ENCODE measurements at regions not wholly inside any gene's neighbourhood (a gene's known extent, or its start where the extent isn't known, plus 50 kb on each side); places are given as distances from the start of the nearest gene placed in this dataset.

GRCh38 chr5:29715167-29715566, 1478.3 kb upstream of the CDH6 start:
- Mint-ChIP-seq H3K4me3 (ENCODE audit: low read depth) (no peak overlapping the region), H3K36me3 (ENCODE audit: low read depth) (no peaks in the 10 kb centered on the region), H3K27me3 (ENCODE audit: low read depth) (no peaks in the 10 kb centered on the region), H3K9me3 (peaks cover 30% of the 10 kb centered on the region), H3K27ac (no peak overlapping the region), H3K4me1 (ENCODE audit: low read depth) (no peaks in the 10 kb centered on the region)
- DNase-seq (ENCODE audit: low spot score) = no peak
- intact Hi-C loops (cut with micrococcal nuclease) = no loop called here

- Mint-ChIP-seq H3K27me3 (ENCODE audit: low read depth) (no peaks in the 10 kb centered on the region), H3K36me3 (ENCODE audit: low read depth) (no peaks in the 10 kb centered on the region), H3K9me3 (peaks cover 48% of the 10 kb centered on the region), H3K4me1 (ENCODE audit: low read depth) (no peaks in the 10 kb centered on the region), H3K4me3 (ENCODE audit: low read depth) (no peak overlapping the region), H3K27ac (no peak overlapping the region)
- DNase-seq (ENCODE audit: low spot score) = no peak
- intact Hi-C loops (cut with micrococcal nuclease) = no loop called here
Measured at GRCh38 chr5:29702875-29703274, 1490.6 kb upstream of the CDH6 start.

DNA sequence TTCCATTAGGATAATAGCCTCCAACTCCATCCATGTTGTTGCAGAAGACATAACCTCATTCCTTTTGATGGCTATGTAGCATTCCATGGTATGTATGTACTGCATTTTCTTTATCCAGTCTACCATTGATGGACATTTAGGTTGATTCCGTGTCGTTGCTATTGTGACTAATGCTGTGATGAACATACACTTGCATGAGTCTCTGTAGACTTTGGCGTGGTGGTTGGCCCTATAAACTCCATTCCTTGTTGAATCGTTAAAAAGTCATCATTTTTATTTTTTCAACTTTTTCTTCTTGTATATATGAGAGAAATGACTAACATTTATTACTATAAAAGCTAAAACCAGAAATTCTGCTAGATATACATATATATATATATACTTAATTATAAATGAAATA, 1491.9 kb upstream of the CDH6 start:
- no peaks in the 10 kb centered on the region for H3K36me3 Mint-ChIP-seq (ENCODE audit: low read depth)

GRCh38 chr5:29697785-29698414, 1495.6 kb upstream of the CDH6 start:
- intact Hi-C loops (cut with micrococcal nuclease) = no loop called here
- H3K4me1 Mint-ChIP-seq (ENCODE audit: low read depth) = no peaks in the 10 kb centered on the region

More for the DNA sequence above, 1491.9 kb upstream of the CDH6 start:
- Mint-ChIP-seq H3K4me1 (ENCODE audit: low read depth) (no peaks in the 10 kb centered on the region), H3K27me3 (ENCODE audit: low read depth) (no peaks in the 10 kb centered on the region), H3K27ac (no peak overlapping the region), H3K9me3 (peaks cover 46% of the 10 kb centered on the region), H3K4me3 (ENCODE audit: low read depth) (no peak overlapping the region)
- intact Hi-C loops (cut with micrococcal nuclease) = no loop called here
- DNase-seq (ENCODE audit: low spot score) = no peak

DNA sequence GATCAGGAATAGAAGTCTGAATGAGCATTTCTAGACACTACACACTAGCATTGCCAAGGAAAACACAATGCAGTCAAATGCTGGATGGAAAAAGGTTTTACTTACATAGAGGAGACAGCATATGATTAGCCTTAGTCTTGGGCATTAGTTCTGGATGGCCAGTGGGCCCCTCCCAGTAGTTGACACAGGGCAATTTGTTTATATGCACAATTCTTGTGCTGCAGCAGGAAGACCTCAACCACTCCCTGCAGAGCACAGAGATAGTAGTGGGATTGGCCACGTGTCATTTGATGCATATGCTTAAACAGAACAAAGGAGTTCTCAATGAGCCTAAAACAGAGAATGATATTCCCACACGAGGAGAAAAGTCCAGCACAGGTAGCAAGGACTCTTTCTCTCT, 1496.2 kb upstream of the CDH6 start:
- no peak for DNase-seq (ENCODE audit: low spot score)
- H3K27me3 Mint-ChIP-seq (ENCODE audit: low read depth) = no peaks in the 10 kb centered on the region
- intact Hi-C loops (cut with micrococcal nuclease) = no loop called here
- no peaks in the 10 kb centered on the region for H3K36me3 Mint-ChIP-seq (ENCODE audit: low read depth)
- H3K4me1 Mint-ChIP-seq (ENCODE audit: low read depth) = no peaks in the 10 kb centered on the region
- H3K27ac Mint-ChIP-seq = no peak overlapping the region
- H3K9me3 Mint-ChIP-seq = peaks cover 57% of the 10 kb centered on the region
- no peak overlapping the region for H3K4me3 Mint-ChIP-seq (ENCODE audit: low read depth)

More at GRCh38 chr5:29697785-29698414, 1495.6 kb upstream of the CDH6 start:
- no peak overlapping the region for H3K4me3 Mint-ChIP-seq (ENCODE audit: low read depth)
- H3K27me3 Mint-ChIP-seq (ENCODE audit: low read depth) = no peaks in the 10 kb centered on the region
- no peak overlapping the region for H3K27ac Mint-ChIP-seq
- DNase-seq (ENCODE audit: low spot score) = no peak
- H3K36me3 Mint-ChIP-seq (ENCODE audit: low read depth) = no peaks in the 10 kb centered on the region
- peaks cover 53% of the 10 kb centered on the region for H3K9me3 Mint-ChIP-seq

GRCh38 chr5:29672678-29673077, 1520.8 kb upstream of the CDH6 start:
- no peak overlapping the region for H3K27ac Mint-ChIP-seq
- H3K4me3 Mint-ChIP-seq (ENCODE audit: low read depth) = no peak overlapping the region
- H3K36me3 Mint-ChIP-seq (ENCODE audit: low read depth) = no peaks in the 10 kb centered on the region
- DNase-seq (ENCODE audit: low spot score) = no peak
- peaks cover 41% of the 10 kb centered on the region for H3K9me3 Mint-ChIP-seq
- H3K27me3 Mint-ChIP-seq (ENCODE audit: low read depth) = no peaks in the 10 kb centered on the region
- H3K4me1 Mint-ChIP-seq (ENCODE audit: low read depth) = no peaks in the 10 kb centered on the region
- intact Hi-C loops (cut with micrococcal nuclease) = no loop called here

DNA sequence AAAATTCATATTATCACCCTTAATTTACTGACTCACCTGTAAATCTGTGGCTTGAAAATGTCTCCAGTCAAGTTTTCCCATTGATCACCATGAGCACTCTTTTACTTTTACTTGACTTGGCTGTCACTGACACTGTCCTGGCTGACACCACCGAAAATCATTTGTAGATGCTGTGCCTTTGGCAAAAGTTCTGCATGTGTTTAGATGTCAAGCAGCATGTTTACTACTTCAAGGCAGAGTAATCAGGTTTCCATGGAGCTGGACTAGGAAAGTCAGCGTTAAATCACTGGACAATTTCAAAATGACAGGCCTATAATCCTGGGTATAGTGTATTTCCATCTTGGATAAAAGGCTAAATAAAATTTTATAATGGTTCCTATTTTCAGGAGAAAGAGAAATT, 1530.6 kb upstream of the CDH6 start:
- Mint-ChIP-seq H3K27ac (no peak overlapping the region), H3K4me3 (ENCODE audit: low read depth) (no peak overlapping the region), H3K36me3 (ENCODE audit: low read depth) (no peaks in the 10 kb centered on the region), H3K27me3 (ENCODE audit: low read depth) (no peaks in the 10 kb centered on the region), H3K9me3 (peaks cover 40% of the 10 kb centered on the region), H3K4me1 (ENCODE audit: low read depth) (no peaks in the 10 kb centered on the region)
- DNase-seq (ENCODE audit: low spot score) = no peak
- intact Hi-C loops (cut with micrococcal nuclease) = no loop called here

DNA sequence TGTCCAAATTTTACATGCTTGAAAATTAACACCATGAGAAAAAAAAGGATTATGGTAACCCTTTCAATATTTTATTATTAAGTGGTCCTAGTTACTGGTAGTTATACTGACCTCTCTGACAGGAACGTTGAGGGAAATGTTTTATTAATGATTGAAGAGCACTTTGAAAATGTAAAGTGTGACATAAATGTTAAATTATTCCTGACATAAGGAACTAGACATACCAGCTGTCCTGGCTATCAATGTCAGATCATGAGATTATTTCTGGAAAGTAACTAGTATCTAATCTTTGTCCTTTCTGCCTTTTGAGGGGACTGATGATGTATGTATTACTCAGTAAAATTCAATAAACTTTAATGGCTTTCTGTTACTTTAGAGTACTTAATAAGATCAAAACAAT, 1538.5 kb upstream of the CDH6 start:
- H3K36me3 Mint-ChIP-seq (ENCODE audit: low read depth) = no peaks in the 10 kb centered on the region
- no peak for DNase-seq (ENCODE audit: low spot score)
- intact Hi-C loops (cut with micrococcal nuclease) = no loop called here
- H3K27ac Mint-ChIP-seq = no peak overlapping the region
- H3K4me3 Mint-ChIP-seq (ENCODE audit: low read depth) = no peak overlapping the region
- no peaks in the 10 kb centered on the region for H3K4me1 Mint-ChIP-seq (ENCODE audit: low read depth)
- no peaks in the 10 kb centered on the region for H3K27me3 Mint-ChIP-seq (ENCODE audit: low read depth)
- peaks cover 38% of the 10 kb centered on the region for H3K9me3 Mint-ChIP-seq

DNA sequence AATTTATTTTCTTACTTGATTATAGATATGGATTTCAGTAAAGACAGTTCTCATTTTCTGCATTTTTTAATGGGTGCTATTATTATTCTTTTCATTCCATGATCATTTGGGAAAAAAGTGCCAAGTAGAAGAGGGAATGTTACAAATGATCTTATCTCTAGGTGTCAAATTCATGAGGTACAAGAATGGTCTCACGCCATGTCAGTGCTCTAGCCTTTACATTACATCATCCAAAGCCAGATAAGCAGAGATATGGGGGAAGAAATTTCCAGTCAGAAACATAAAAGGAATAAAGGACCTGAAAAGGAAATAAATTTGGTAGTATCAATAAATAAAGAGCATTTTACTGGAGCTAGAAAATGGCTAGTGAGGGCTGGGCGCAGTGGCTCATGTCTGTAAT, 1544.2 kb upstream of the CDH6 start:
- intact Hi-C loops (cut with micrococcal nuclease) = no loop called here
- no peaks in the 10 kb centered on the region for H3K27me3 Mint-ChIP-seq (ENCODE audit: low read depth)
- H3K36me3 Mint-ChIP-seq (ENCODE audit: low read depth) = no peaks in the 10 kb centered on the region
- peaks cover 17% of the 10 kb centered on the region for H3K9me3 Mint-ChIP-seq
- H3K4me1 Mint-ChIP-seq (ENCODE audit: low read depth) = no peaks in the 10 kb centered on the region
- H3K4me3 Mint-ChIP-seq (ENCODE audit: low read depth) = no peak overlapping the region
- no peak overlapping the region for H3K27ac Mint-ChIP-seq
- DNase-seq (ENCODE audit: low spot score) = no peak

- no peak for DNase-seq (ENCODE audit: low spot score)
- intact Hi-C loops (cut with micrococcal nuclease) = no loop called here
- H3K9me3 Mint-ChIP-seq = peaks cover 39% of the 10 kb centered on the region
Measured at GRCh38 chr5:29642601-29643000, 1550.9 kb upstream of the CDH6 start.

DNA sequence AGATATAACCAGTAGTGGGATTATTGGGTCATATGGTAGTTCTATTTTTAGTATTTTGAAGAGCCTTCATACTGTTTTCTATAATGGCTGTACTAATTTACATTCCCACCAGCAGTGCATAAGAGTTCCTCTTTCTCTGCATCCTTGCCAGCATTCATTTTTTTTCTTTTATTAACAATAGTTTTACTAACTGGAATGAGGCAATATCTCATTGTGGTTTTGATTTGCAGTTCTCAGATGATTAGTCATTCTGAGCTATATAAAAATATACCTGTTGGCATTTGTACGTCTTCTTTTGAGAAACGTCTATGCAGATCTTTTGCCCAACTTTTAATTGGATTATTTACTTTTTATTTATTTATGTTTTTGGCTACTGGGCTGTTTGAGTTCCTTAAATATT, 1579.3 kb upstream of the CDH6 start:
- DNase-seq (ENCODE audit: low spot score) = no peak
- Mint-ChIP-seq H3K4me1 (ENCODE audit: low read depth) (no peaks in the 10 kb centered on the region), H3K9me3 (peaks cover 42% of the 10 kb centered on the region), H3K4me3 (ENCODE audit: low read depth) (no peak overlapping the region), H3K27me3 (ENCODE audit: low read depth) (no peaks in the 10 kb centered on the region), H3K27ac (no peak overlapping the region), H3K36me3 (ENCODE audit: low read depth) (no peaks in the 10 kb centered on the region)
- intact Hi-C loops (cut with micrococcal nuclease) = no loop called here

More at GRCh38 chr5:29642601-29643000, 1550.9 kb upstream of the CDH6 start:
- H3K36me3 Mint-ChIP-seq (ENCODE audit: low read depth) = no peaks in the 10 kb centered on the region
- no peak overlapping the region for H3K4me3 Mint-ChIP-seq (ENCODE audit: low read depth)
- no peaks in the 10 kb centered on the region for H3K27me3 Mint-ChIP-seq (ENCODE audit: low read depth)
- H3K27ac Mint-ChIP-seq = no peak overlapping the region
- no peaks in the 10 kb centered on the region for H3K4me1 Mint-ChIP-seq (ENCODE audit: low read depth)

DNA sequence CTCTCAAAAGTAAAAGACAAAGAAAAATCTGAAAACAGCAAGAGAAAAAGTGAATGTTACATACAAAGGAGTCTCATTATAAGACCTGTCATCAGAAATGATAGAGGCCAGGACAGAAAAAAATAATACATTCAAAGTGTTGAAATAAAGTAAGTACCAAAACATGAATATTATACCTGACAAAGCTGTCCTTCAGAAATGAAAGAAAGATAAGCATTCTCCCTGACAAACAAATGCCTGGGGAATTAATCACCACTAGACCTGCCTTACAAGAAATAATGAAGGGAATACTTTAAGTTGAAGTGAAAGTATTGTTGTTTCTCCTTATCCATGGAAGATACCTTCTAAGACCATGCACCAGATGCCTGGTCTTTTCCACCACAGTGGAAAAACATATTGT, 1605.2 kb upstream of the CDH6 start:
- DNase-seq (ENCODE audit: low spot score) = no peak

DNA sequence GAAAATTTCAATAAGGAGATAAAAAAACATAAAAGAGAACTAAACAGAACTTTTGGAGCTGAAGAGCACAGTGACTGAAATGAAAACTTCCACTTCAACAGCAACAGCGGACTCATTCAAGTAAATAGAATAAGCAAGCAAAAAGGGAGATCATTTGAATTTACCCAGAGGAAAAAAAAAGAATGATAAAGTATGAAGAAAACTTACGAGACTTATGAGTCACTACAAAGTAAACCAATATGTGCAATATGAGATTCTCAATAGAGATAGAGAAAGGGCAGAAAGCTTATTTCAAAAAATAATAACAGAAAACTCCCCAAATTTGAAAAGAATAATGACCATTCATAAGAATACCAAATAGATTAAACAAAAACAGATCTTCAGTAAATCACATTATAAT, 1605.7 kb upstream of the CDH6 start:
- H3K4me1 Mint-ChIP-seq (ENCODE audit: low read depth) = no peaks in the 10 kb centered on the region
- H3K27ac Mint-ChIP-seq = no peak overlapping the region
- H3K36me3 Mint-ChIP-seq (ENCODE audit: low read depth) = no peaks in the 10 kb centered on the region
- H3K27me3 Mint-ChIP-seq (ENCODE audit: low read depth) = no peaks in the 10 kb centered on the region
- H3K9me3 Mint-ChIP-seq = peaks cover 51% of the 10 kb centered on the region
- DNase-seq (ENCODE audit: low spot score) = no peak
- H3K4me3 Mint-ChIP-seq (ENCODE audit: low read depth) = no peak overlapping the region
- intact Hi-C loops (cut with micrococcal nuclease) = no loop called here

More for the DNA sequence above, 1605.2 kb upstream of the CDH6 start:
- intact Hi-C loops (cut with micrococcal nuclease) = no loop called here
- Mint-ChIP-seq H3K27me3 (ENCODE audit: low read depth) (no peaks in the 10 kb centered on the region), H3K27ac (no peak overlapping the region), H3K9me3 (peaks cover 48% of the 10 kb centered on the region), H3K4me3 (ENCODE audit: low read depth) (no peak overlapping the region), H3K4me1 (ENCODE audit: low read depth) (no peaks in the 10 kb centered on the region), H3K36me3 (ENCODE audit: low read depth) (no peaks in the 10 kb centered on the region)

GRCh38 chr5:29568028-29568427, 1625.5 kb upstream of the CDH6 start:
- Mint-ChIP-seq H3K36me3 (ENCODE audit: low read depth) (no peaks in the 10 kb centered on the region), H3K9me3 (peaks cover 29% of the 10 kb centered on the region), H3K27ac (no peak overlapping the region), H3K27me3 (ENCODE audit: low read depth) (no peaks in the 10 kb centered on the region), H3K4me3 (ENCODE audit: low read depth) (no peak overlapping the region), H3K4me1 (ENCODE audit: low read depth) (no peaks in the 10 kb centered on the region)
- no peak for DNase-seq (ENCODE audit: low spot score)
- intact Hi-C loops (cut with micrococcal nuclease) = no loop called here
